GM23338 (cell line): ENCODE measurements at regions not wholly inside any gene's neighbourhood (a gene's known extent, or its start where the extent isn't known, plus 50 kb on each side); places are given as distances from the start of the nearest gene placed in this dataset.

Experiments used
- CREB1 ChIP-seq: fragments of 250-450 bp; sonication (Bioruptor Pico); IDR thresholded peaks from 2 replicates; pipeline ENCODE4 v1.5.0; 2020; ENCODE audit warnings: low read depth, mild to moderate bottlenecking, moderate library complexity
- EZH2 ChIP-seq: fragments of 200-600 bp; sonication (generic); IDR thresholded peaks from one replicate; pipeline ENCODE4 v1.8.0; 2017; ENCODE audit warnings: antibody characterized with exemption, mild to moderate bottlenecking, low read depth; ENCODE audit not compliant: unreplicated experiment
- JUNB ChIP-seq: IDR thresholded peaks from one replicate; pipeline ENCODE4 v1.6.1; 2016; ENCODE audit warnings: antibody characterized with exemption; ENCODE audit not compliant: unreplicated experiment
- STAT1 ChIP-seq: IDR thresholded peaks from one replicate; pipeline ENCODE4 v1.6.1; 2016; ENCODE audit warnings: antibody characterized with exemption; ENCODE audit not compliant: unreplicated experiment
- ZNF114 ChIP-seq: fragments of 250-450 bp; sonication (Bioruptor Pico); IDR thresholded peaks from 2 replicates; pipeline ENCODE4 v1.5.0; 2020; ENCODE audit warnings: mild to moderate bottlenecking, moderate library complexity
- ZNF331 ChIP-seq: fragments of 250-450 bp; sonication (Bioruptor Pico); IDR thresholded peaks from 2 replicates; pipeline ENCODE4 v1.5.0; 2020; ENCODE audit warnings: low read depth, mild to moderate bottlenecking, moderate library complexity
- TF ChIP-seq, protein P1 (sequence below): fragments of 250-450 bp; sonication (Bioruptor Pico); IDR thresholded peaks from 2 replicates; pipeline ENCODE4 v1.5.0; 2020; ENCODE audit warnings: mild to moderate bottlenecking, moderate library complexity
- TF ChIP-seq, protein P2 (sequence below): IDR thresholded peaks from 2 replicates; pipeline ENCODE4 v1.6.1; 2016; ENCODE audit warnings: antibody characterized with exemption
- TF ChIP-seq, protein P3 (sequence below), 2 experiments: fragments of 200-600 bp in 1 of 2; sonication (generic) in 1 of 2; conservative IDR thresholded peaks; 2 replicates each; pipeline versions ENCODE4 v1.5.1 to v1.6.1; 2016 to 2017; ENCODE audit warnings: antibody characterized with exemption in 2 of 2, low read depth in 2 of 2, mild to moderate bottlenecking in 2 of 2, moderate library complexity in 1 of 2

DNA sequence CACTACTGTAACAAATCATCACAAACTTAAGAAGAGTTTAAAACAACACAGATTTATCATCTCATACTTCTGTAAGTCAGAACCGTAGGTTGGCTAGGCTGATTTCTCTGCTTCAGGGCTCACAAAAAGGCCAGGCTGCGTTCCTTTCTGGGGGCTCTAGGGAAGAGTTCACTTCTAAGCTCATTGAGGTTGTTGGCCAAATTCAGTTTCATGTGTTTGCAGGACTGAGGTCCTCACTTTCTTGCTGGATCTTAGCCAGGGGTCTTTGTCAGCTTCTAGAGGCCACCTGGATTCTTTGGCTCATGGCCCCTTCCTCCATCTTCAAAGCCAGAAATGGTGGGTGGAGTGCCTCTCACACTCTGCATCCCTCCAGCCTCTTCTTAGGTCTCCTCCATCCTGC is 76.0 kb downstream of the ACTBL2 start (continued):
- TF ChIP-seq, protein P1, sequence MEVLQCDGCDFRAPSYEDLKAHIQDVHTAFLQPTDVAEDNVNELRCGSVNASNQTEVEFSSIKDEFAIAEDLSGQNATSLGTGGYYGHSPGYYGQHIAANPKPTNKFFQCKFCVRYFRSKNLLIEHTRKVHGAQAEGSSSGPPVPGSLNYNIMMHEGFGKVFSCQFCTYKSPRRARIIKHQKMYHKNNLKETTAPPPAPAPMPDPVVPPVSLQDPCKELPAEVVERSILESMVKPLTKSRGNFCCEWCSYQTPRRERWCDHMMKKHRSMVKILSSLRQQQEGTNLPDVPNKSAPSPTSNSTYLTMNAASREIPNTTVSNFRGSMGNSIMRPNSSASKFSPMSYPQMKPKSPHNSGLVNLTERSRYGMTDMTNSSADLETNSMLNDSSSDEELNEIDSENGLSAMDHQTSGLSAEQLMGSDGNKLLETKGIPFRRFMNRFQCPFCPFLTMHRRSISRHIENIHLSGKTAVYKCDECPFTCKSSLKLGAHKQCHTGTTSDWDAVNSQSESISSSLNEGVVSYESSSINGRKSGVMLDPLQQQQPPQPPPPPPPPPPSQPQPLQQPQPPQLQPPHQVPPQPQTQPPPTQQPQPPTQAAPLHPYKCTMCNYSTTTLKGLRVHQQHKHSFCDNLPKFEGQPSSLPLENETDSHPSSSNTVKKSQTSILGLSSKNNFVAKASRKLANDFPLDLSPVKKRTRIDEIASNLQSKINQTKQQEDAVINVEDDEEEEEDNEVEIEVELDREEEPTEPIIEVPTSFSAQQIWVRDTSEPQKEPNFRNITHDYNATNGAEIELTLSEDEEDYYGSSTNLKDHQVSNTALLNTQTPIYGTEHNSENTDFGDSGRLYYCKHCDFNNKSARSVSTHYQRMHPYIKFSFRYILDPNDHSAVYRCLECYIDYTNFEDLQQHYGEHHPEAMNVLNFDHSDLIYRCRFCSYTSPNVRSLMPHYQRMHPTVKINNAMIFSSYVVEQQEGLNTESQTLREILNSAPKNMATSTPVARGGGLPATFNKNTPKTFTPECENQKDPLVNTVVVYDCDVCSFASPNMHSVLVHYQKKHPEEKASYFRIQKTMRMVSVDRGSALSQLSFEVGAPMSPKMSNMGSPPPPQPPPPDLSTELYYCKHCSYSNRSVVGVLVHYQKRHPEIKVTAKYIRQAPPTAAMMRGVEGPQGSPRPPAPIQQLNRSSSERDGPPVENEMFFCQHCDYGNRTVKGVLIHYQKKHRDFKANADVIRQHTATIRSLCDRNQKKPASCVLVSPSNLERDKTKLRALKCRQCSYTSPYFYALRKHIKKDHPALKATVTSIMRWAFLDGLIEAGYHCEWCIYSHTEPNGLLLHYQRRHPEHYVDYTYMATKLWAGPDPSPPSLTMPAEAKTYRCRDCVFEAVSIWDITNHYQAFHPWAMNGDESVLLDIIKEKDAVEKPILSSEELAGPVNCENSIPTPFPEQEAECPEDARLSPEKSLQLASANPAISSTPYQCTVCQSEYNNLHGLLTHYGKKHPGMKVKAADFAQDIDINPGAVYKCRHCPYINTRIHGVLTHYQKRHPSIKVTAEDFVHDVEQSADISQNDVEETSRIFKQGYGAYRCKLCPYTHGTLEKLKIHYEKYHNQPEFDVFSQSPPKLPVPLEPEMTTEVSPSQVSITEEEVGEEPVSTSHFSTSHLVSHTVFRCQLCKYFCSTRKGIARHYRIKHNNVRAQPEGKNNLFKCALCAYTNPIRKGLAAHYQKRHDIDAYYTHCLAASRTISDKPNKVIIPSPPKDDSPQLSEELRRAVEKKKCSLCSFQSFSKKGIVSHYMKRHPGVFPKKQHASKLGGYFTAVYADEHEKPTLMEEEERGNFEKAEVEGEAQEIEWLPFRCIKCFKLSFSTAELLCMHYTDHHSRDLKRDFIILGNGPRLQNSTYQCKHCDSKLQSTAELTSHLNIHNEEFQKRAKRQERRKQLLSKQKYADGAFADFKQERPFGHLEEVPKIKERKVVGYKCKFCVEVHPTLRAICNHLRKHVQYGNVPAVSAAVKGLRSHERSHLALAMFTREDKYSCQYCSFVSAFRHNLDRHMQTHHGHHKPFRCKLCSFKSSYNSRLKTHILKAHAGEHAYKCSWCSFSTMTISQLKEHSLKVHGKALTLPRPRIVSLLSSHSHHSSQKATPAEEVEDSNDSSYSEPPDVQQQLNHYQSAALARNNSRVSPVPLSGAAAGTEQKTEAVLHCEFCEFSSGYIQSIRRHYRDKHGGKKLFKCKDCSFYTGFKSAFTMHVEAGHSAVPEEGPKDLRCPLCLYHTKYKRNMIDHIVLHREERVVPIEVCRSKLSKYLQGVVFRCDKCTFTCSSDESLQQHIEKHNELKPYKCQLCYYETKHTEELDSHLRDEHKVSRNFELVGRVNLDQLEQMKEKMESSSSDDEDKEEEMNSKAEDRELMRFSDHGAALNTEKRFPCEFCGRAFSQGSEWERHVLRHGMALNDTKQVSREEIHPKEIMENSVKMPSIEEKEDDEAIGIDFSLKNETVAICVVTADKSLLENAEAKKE (CRISPR knock-in tag) = no peak
- TF ChIP-seq ZNF114 (CRISPR knock-in tag) (no peak), STAT1 (no peak), JUNB (no peak), EZH2 (no peak), ZNF331 (CRISPR knock-in tag) (no peak), CREB1 (CRISPR knock-in tag) (no peak)
- TF ChIP-seq, protein P2, sequence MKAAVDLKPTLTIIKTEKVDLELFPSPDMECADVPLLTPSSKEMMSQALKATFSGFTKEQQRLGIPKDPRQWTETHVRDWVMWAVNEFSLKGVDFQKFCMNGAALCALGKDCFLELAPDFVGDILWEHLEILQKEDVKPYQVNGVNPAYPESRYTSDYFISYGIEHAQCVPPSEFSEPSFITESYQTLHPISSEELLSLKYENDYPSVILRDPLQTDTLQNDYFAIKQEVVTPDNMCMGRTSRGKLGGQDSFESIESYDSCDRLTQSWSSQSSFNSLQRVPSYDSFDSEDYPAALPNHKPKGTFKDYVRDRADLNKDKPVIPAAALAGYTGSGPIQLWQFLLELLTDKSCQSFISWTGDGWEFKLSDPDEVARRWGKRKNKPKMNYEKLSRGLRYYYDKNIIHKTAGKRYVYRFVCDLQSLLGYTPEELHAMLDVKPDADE = no peak
- TF ChIP-seq, protein P3, sequence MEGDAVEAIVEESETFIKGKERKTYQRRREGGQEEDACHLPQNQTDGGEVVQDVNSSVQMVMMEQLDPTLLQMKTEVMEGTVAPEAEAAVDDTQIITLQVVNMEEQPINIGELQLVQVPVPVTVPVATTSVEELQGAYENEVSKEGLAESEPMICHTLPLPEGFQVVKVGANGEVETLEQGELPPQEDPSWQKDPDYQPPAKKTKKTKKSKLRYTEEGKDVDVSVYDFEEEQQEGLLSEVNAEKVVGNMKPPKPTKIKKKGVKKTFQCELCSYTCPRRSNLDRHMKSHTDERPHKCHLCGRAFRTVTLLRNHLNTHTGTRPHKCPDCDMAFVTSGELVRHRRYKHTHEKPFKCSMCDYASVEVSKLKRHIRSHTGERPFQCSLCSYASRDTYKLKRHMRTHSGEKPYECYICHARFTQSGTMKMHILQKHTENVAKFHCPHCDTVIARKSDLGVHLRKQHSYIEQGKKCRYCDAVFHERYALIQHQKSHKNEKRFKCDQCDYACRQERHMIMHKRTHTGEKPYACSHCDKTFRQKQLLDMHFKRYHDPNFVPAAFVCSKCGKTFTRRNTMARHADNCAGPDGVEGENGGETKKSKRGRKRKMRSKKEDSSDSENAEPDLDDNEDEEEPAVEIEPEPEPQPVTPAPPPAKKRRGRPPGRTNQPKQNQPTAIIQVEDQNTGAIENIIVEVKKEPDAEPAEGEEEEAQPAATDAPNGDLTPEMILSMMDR (conservative IDR thresholded peaks at IDR 0.05; ENCODE audit: low read depth in 2 of 2) = no peak
